ENCODE measurements at regions not wholly inside any gene's neighbourhood (a gene's known extent, or its start where the extent isn't known, plus 50 kb on each side); places are given as distances from the start of the nearest gene placed in this dataset.

DNA sequence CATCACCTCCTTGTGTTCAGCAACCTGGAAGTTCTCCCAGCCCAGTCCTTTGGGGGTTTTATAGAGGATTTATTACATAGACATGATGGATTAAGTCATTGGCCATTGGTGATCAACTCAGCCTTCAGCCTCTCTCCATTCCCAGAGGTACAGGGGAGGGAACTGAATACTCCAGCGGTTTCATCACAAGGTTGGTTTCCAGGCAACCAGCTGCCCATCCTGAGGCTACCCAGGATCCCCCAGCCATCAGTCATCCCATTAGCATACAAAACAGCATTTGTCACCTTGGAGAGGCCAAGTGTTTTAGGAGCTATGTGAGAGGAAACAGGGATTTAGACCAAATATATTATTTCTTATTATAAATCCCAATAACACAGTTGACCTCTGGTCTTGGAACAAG, 584.8 kb upstream of the NRP1 start:
- intact Hi-C loops (cut with micrococcal nuclease; ENCODE audit: unreplicated experiment) = no loop called here
- no peaks in the 10 kb centered on the region for H3K9me3 ChIP-seq
- H3K4me1 ChIP-seq = peaks cover 10% of the 10 kb centered on the region
- Mint-ChIP-seq H3K27ac (ENCODE audit: unreplicated experiment) (no peak overlapping the region), H3K9me3 (ENCODE audit: unreplicated experiment) (no peaks in the 10 kb centered on the region), H3K36me3 (ENCODE audit: insufficient read depth, unreplicated experiment) (no peaks in the 10 kb centered on the region), H3K4me3 (ENCODE audit: unreplicated experiment) (no peak overlapping the region), H3K4me1 (ENCODE audit: low read depth, unreplicated experiment) (peaks cover 9% of the 10 kb centered on the region), H3K27me3 (ENCODE audit: insufficient read depth, unreplicated experiment) (no peaks in the 10 kb centered on the region)
- no peaks in the 10 kb centered on the region for H3K27me3 ChIP-seq (replicated peaks; ENCODE audit: control insufficient read depth, insufficient read depth, low read length)
- no TSS peak for BruUV-seq (replicated peaks)
- DNase-seq = no peak
- CTCF ChIA-PET = no interaction called here
- TF ChIP-seq, protein P1, sequence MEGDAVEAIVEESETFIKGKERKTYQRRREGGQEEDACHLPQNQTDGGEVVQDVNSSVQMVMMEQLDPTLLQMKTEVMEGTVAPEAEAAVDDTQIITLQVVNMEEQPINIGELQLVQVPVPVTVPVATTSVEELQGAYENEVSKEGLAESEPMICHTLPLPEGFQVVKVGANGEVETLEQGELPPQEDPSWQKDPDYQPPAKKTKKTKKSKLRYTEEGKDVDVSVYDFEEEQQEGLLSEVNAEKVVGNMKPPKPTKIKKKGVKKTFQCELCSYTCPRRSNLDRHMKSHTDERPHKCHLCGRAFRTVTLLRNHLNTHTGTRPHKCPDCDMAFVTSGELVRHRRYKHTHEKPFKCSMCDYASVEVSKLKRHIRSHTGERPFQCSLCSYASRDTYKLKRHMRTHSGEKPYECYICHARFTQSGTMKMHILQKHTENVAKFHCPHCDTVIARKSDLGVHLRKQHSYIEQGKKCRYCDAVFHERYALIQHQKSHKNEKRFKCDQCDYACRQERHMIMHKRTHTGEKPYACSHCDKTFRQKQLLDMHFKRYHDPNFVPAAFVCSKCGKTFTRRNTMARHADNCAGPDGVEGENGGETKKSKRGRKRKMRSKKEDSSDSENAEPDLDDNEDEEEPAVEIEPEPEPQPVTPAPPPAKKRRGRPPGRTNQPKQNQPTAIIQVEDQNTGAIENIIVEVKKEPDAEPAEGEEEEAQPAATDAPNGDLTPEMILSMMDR (IDR thresholded peaks at IDR 0.05; ENCODE audit: insufficient read depth in 1 of 2, low read depth in 1 of 2, low read length in 1 of 2, severe bottlenecking in 1 of 2, unreplicated experiment in 1 of 2) = no peak
- H3K36me3 ChIP-seq (ENCODE audit: control insufficient read depth, insufficient read depth, low read length) = no peaks in the 10 kb centered on the region
- H3K4me3 ChIP-seq (ENCODE audit: low read depth, low read length) = no peak overlapping the region
- POLR2A ChIA-PET = no interaction called here

DNA sequence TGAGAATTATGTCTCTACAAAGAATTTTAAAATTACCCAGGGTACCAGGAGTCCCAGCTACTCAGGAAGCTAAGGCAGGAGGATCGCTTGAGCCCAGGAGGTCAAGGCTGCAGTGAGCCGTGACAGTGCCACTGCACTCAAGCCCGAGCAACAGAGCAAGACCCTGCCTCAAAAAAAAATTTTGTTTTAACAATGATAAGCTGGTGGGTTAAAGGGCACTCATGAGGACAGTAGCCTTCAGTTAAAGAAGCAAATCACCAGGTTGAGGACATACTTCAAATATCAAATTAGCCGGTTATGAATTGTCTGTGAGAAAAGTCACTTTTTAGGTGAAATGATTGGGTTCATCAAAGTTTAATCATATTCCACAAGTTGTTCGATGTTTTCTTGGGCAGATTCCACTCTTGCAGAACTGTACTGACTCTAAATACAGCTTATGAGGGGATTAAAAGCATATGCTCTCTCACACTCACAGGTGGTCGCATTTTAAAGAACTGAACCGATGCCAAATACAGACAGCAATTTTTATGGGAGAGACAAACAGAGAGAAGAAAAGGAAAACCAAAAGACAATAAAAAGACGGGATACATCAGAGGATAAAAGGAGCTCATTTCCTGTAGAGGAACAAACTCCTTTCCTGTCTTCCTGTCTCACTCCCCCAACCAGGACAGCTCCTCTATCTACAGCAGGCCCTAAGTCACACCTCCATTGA, 582.8 kb upstream of the NRP1 start:
- ChIA-PET CTCF (no interaction called here), POLR2A (no interaction called here)

DNA sequence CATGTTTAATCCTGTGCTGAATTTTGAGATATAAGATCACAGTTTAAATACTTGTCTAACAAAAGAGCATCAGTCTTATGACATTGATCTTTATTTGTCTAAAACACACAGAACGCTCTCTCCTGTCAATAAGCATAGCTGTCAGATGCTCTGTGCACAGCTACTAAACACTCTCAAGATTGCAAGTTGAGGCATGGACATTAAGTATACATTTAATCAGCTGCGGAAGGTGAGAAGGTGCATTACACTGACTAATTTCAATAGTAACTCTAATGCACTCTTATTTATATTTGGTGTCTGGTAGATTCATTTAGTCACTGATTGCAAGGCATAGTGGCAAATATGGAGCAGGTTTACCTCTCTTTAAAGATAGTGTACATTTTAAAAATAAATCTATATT, 580.3 kb upstream of the NRP1 start:
- TF ChIP-seq, protein P1 (IDR thresholded peaks at IDR 0.05; ENCODE audit: insufficient read depth in 1 of 2, low read depth in 1 of 2, low read length in 1 of 2, severe bottlenecking in 1 of 2, unreplicated experiment in 1 of 2) = no peak
- Mint-ChIP-seq H3K4me3 (ENCODE audit: unreplicated experiment) (no peak overlapping the region), H3K4me1 (ENCODE audit: low read depth, unreplicated experiment) (peaks cover 9% of the 10 kb centered on the region), H3K27ac (ENCODE audit: unreplicated experiment) (no peak overlapping the region), H3K27me3 (ENCODE audit: insufficient read depth, unreplicated experiment) (no peaks in the 10 kb centered on the region), H3K36me3 (ENCODE audit: insufficient read depth, unreplicated experiment) (no peaks in the 10 kb centered on the region), H3K9me3 (ENCODE audit: unreplicated experiment) (no peaks in the 10 kb centered on the region)
- POLR2A ChIA-PET = no interaction called here
- H3K4me1 ChIP-seq = peaks cover 10% of the 10 kb centered on the region
- DNase-seq = no peak
- intact Hi-C loops (cut with micrococcal nuclease; ENCODE audit: unreplicated experiment) = no loop called here
- no peak overlapping the region for H3K4me3 ChIP-seq (ENCODE audit: low read depth, low read length)
- H3K27me3 ChIP-seq (replicated peaks; ENCODE audit: control insufficient read depth, insufficient read depth, low read length) = no peaks in the 10 kb centered on the region
- no TSS peak for BruUV-seq (replicated peaks)
- H3K9me3 ChIP-seq = no peaks in the 10 kb centered on the region
- H3K36me3 ChIP-seq (ENCODE audit: control insufficient read depth, insufficient read depth, low read length) = no peaks in the 10 kb centered on the region
- CTCF ChIA-PET = no interaction called here

More for the DNA sequence above, 582.8 kb upstream of the NRP1 start:
- Histone ChIP-seq H3K4me1 (peaks cover 10% of the 10 kb centered on the region), H3K36me3 (ENCODE audit: control insufficient read depth, insufficient read depth, low read length) (no peaks in the 10 kb centered on the region), H3K27me3 (replicated peaks; ENCODE audit: control insufficient read depth, insufficient read depth, low read length) (no peaks in the 10 kb centered on the region), H3K9me3 (no peaks in the 10 kb centered on the region), H3K4me3 (ENCODE audit: low read depth, low read length) (no peak overlapping the region)
- Mint-ChIP-seq H3K36me3 (ENCODE audit: insufficient read depth, unreplicated experiment) (no peaks in the 10 kb centered on the region), H3K4me1 (ENCODE audit: low read depth, unreplicated experiment) (peaks cover 9% of the 10 kb centered on the region), H3K9me3 (ENCODE audit: unreplicated experiment) (no peaks in the 10 kb centered on the region), H3K27me3 (ENCODE audit: insufficient read depth, unreplicated experiment) (no peaks in the 10 kb centered on the region), H3K4me3 (ENCODE audit: unreplicated experiment) (no peak overlapping the region), H3K27ac (ENCODE audit: unreplicated experiment) (no peak overlapping the region)
- no peak for DNase-seq
- intact Hi-C loops (cut with micrococcal nuclease; ENCODE audit: unreplicated experiment) = no loop called here
- TF ChIP-seq, protein P1 (IDR thresholded peaks at IDR 0.05; ENCODE audit: insufficient read depth in 1 of 2, low read depth in 1 of 2, low read length in 1 of 2, severe bottlenecking in 1 of 2, unreplicated experiment in 1 of 2) = no peak
- no TSS peak for BruUV-seq (replicated peaks)

Measured in Caco-2 (cell line).